H1 (cell line): ENCODE measurements at regions not wholly inside any gene's neighbourhood (a gene's known extent, or its start where the extent isn't known, plus 50 kb on each side); places are given as distances from the start of the nearest gene placed in this dataset.

Experiments
- CTCF ChIA-PET: fragments of 300-600 bp; sonication (Branson Sonifier 250); formaldehyde crosslinking; loops from one replicate; lab custom pipeline; 2021; ENCODE audit not compliant: partially characterized antibody; lab: Charles Lee
- POLR2A ChIA-PET: fragments of 300-600 bp; sonication (Branson Sonifier 250); formaldehyde crosslinking; loops from one replicate; lab custom pipeline; 2021; ENCODE audit warnings: inconsistent platforms; ENCODE audit not compliant: partially characterized antibody; lab: Charles Lee
- DNase-seq, 2 experiments: peaks; one replicate each; pipeline versions ENCODE4 v3.0.0 to v3.0.0-alpha.2; 2010 to 2022; ENCODE audit warnings: low spot score in 2 of 2, low read depth in 1 of 2, mixed read lengths in 1 of 2
- FAIRE-seq: peaks from 2 replicates; lab custom pipeline; 2011; peaks lifted over from hg19 to GRCh38; lab: Jason Lieb, UNC
- H2AFZ ChIP-seq: 2 replicates; pipeline ENCODE4 v1.8.1; 2012; ENCODE audit warnings: low read length, inconsistent platforms
- H2AK5ac ChIP-seq: 2 replicates; pipeline ENCODE4 v1.6.1; 2013; ENCODE audit warnings: low read depth, low read length
- H2BK120ac ChIP-seq: replicated peaks from 2 replicates; pipeline ENCODE3; 2013; ENCODE audit warnings: low read depth, low read length, inconsistent platforms
- H2BK12ac ChIP-seq: 2 replicates; pipeline ENCODE4 v1.6.1; 2013; ENCODE audit warnings: low read depth, low read length
- H2BK15ac ChIP-seq: 2 replicates; pipeline ENCODE4 v1.6.1; 2013; ENCODE audit warnings: low read length
- H2BK20ac ChIP-seq: 2 replicates; pipeline ENCODE4 v1.6.1; 2013; ENCODE audit warnings: low read length
- H2BK5ac ChIP-seq: 2 replicates; pipeline ENCODE4 v1.6.1; 2013; ENCODE audit warnings: low read depth, low read length
- H3K14ac ChIP-seq: 2 replicates; pipeline ENCODE4 v1.6.1; 2013; ENCODE audit warnings: inconsistent platforms; ENCODE audit not compliant: insufficient read length
- H3K18ac ChIP-seq: 2 replicates; pipeline ENCODE4 v1.6.1; 2013; ENCODE audit warnings: low read length; ENCODE audit errors: extremely low read depth
- H3K23ac ChIP-seq: 2 replicates; pipeline ENCODE4 v1.6.1; 2013; ENCODE audit warnings: inconsistent platforms; ENCODE audit not compliant: insufficient read length
- H3K23me2 ChIP-seq: 2 replicates; pipeline ENCODE4 v1.6.1; 2013; ENCODE audit warnings: low read depth, low read length
- H3K27ac ChIP-seq: 2 replicates; pipeline ENCODE4 v1.6.1; 2011; ENCODE audit warnings: low read depth, low read length, inconsistent platforms
- H3K27me3 ChIP-seq, 4 experiments: replicated peaks in 1 of 4; 1 replicate in 1 of 4; 2 replicates in 3 of 4; pipeline versions ENCODE4 v1.6.1 to v1.8.1; 2011 to 2013; ENCODE audit warnings: low read length in 3 of 4, mild to moderate bottlenecking in 3 of 4, inconsistent platforms in 2 of 4, mixed read lengths in 2 of 4, moderate library complexity in 1 of 4; ENCODE audit not compliant: control insufficient read depth in 3 of 4, insufficient read depth in 3 of 4; ENCODE audit errors: extremely low read depth in 1 of 4
- H3K36me3 ChIP-seq, 4 experiments: 2 replicates each; pipeline versions ENCODE4 v1.6.1 to v1.8.1; 2011 to 2013; ENCODE audit warnings: mild to moderate bottlenecking in 4 of 4, low read length in 3 of 4, moderate library complexity in 2 of 4, control low read depth in 1 of 4, inconsistent platforms in 1 of 4; ENCODE audit not compliant: insufficient read depth in 4 of 4, control insufficient read depth in 2 of 4
- H3K4ac ChIP-seq: replicated peaks from 2 replicates; pipeline ENCODE3; 2013; ENCODE audit warnings: low read length, low read depth, mixed read lengths, inconsistent platforms; ENCODE audit not compliant: insufficient read length
- H3K4me1 ChIP-seq, 4 experiments: replicated peaks in 1 of 4; 1 replicate in 1 of 4; 2 replicates in 3 of 4; pipeline versions ENCODE4 v1.6.1 to v1.8.1; 2011 to 2013; ENCODE audit warnings: low read length in 3 of 4, inconsistent platforms in 2 of 4, mixed read lengths in 1 of 4; ENCODE audit not compliant: insufficient read depth in 4 of 4, control insufficient read depth in 3 of 4
- H3K4me2 ChIP-seq, 2 experiments: 2 replicates each; pipeline versions ENCODE4 v1.6.1 to v1.8.1; 2011 to 2013; ENCODE audit warnings: low read depth in 2 of 2, low read length in 2 of 2, control low read depth in 1 of 2, inconsistent platforms in 1 of 2, mild to moderate bottlenecking in 1 of 2; ENCODE audit not compliant: insufficient read depth in 1 of 2
- H3K4me3 ChIP-seq, 4 experiments: fragments of 200-600, 300-600 bp in 1 of 4; sonication (generic), shearing (Covaris generic), sonication (Bioruptor Twin) in 1 of 4; 2 replicates each; pipeline versions ENCODE4 v1.5.1 to v1.8.1; 2011 to 2016; ENCODE audit warnings: low read length in 4 of 4, low read depth in 3 of 4, control low read depth in 2 of 4, inconsistent platforms in 2 of 4, mild to moderate bottlenecking in 2 of 4, mixed read lengths in 1 of 4, moderate library complexity in 1 of 4; ENCODE audit not compliant: insufficient read depth in 2 of 4; ENCODE audit errors: extremely low read depth in 1 of 4
- H3K56ac ChIP-seq: replicated peaks from 2 replicates; pipeline ENCODE3; 2013; ENCODE audit warnings: low read depth, mild to moderate bottlenecking, mixed read lengths, low read length, inconsistent platforms; ENCODE audit not compliant: insufficient read length
- H3K79me1 ChIP-seq: 2 replicates; pipeline ENCODE4 v1.6.1; 2013; ENCODE audit warnings: low read depth, low read length, control low read depth
- H3K79me2 ChIP-seq, 2 experiments: 2 replicates each; pipeline versions ENCODE4 v1.6.1 to v1.8.1; 2012 to 2013; ENCODE audit warnings: low read length in 2 of 2, mild to moderate bottlenecking in 2 of 2, inconsistent platforms in 1 of 2; ENCODE audit not compliant: insufficient read depth in 2 of 2, control insufficient read depth in 1 of 2
- H3K9ac ChIP-seq, 4 experiments: replicated peaks in 1 of 4; 1 replicate in 1 of 4; 2 replicates in 3 of 4; pipeline versions ENCODE4 v1.6.1 to v1.8.1; 2011 to 2013; ENCODE audit warnings: low read depth in 3 of 4, low read length in 3 of 4, control low read depth in 2 of 4, mild to moderate bottlenecking in 2 of 4, moderate library complexity in 2 of 4, inconsistent platforms in 1 of 4; ENCODE audit errors: extremely low read depth in 1 of 4
- H3K9me3 ChIP-seq, 2 experiments: 2 replicates each; pipeline versions ENCODE4 v1.6.1 to v1.8.1; 2012 to 2013; ENCODE audit warnings: mild to moderate bottlenecking in 2 of 2, moderate library complexity in 2 of 2, control low read depth in 1 of 2, inconsistent platforms in 1 of 2, low read depth in 1 of 2, low read length in 1 of 2, mixed read lengths in 1 of 2; ENCODE audit not compliant: insufficient read depth in 2 of 2
- H4K20me1 ChIP-seq, 2 experiments: replicated peaks in 1 of 2; 2 replicates each; pipeline versions ENCODE3 to v1.8.1; 2011 to 2013; ENCODE audit warnings: inconsistent platforms in 2 of 2, low read length in 2 of 2, mild to moderate bottlenecking in 1 of 2; ENCODE audit not compliant: insufficient read depth in 2 of 2, control insufficient read depth in 1 of 2
- H4K5ac ChIP-seq: 2 replicates; pipeline ENCODE4 v1.6.1; 2013; ENCODE audit warnings: low read length, low read depth, mixed read lengths, inconsistent platforms; ENCODE audit not compliant: insufficient read length
- H4K8ac ChIP-seq: 2 replicates; pipeline ENCODE4 v1.8.0; 2013; ENCODE audit warnings: mild to moderate bottlenecking, moderate library complexity, low read length, inconsistent platforms; ENCODE audit not compliant: insufficient read depth; ENCODE audit errors: extremely low read depth
- H4K91ac ChIP-seq: replicated peaks from 2 replicates; pipeline ENCODE3; 2013; ENCODE audit warnings: low read length, mixed read lengths, inconsistent platforms; ENCODE audit not compliant: insufficient read length
- BCL11A ChIP-seq, 2 experiments: IDR thresholded peaks; one replicate each; pipeline ENCODE4 v1.6.1; 2011; ENCODE audit warnings: low read depth in 2 of 2, low read length in 2 of 2, mild to moderate bottlenecking in 2 of 2
- CHD2 ChIP-seq: IDR thresholded peaks from 2 replicates; pipeline ENCODE4 v1.6.1; 2012; ENCODE audit warnings: low read length, improper control_type of control experiment
- EZH2 ChIP-seq: fragments of 200-600 bp; sonication (generic); IDR thresholded peaks from 2 replicates; pipeline ENCODE4 v1.7.1; 2012; ENCODE audit warnings: low read depth, mild to moderate bottlenecking, moderate library complexity, low read length, inconsistent platforms; ENCODE audit not compliant: severe bottlenecking
- HDAC6 ChIP-seq: IDR thresholded peaks from one replicate; pipeline ENCODE4 v1.7.1; 2012; ENCODE audit warnings: low read depth, mild to moderate bottlenecking, inconsistent platforms, low read length, moderate library complexity
- RXRA ChIP-seq: IDR thresholded peaks from 2 replicates; pipeline ENCODE4 v1.6.1; 2011; ENCODE audit warnings: low read depth, mild to moderate bottlenecking, low read length, moderate library complexity; ENCODE audit not compliant: insufficient read depth
- SRF ChIP-seq: IDR thresholded peaks from 2 replicates; pipeline ENCODE4 v1.6.1; 2011; ENCODE audit warnings: mild to moderate bottlenecking, low read depth, low read length, moderate library complexity
- TEAD4 ChIP-seq: IDR thresholded peaks from 2 replicates; pipeline ENCODE4 v1.6.1; 2012; ENCODE audit warnings: low read depth, low read length, inconsistent platforms, mixed read lengths
- WGBS, 2 experiments: shearing (Covaris generic) in 1 of 2; methylation state at CpG; one replicate each; pipeline versions ENCODE4 v1.1.6 to v1.1.7; 2013 to 2015; ENCODE audit warnings: low lambda C conversion rate in 2 of 2, mixed read lengths in 2 of 2, inconsistent platforms in 1 of 2, low coverage in 1 of 2, missing lambda C conversion rate in 1 of 2; ENCODE audit not compliant: insufficient replicate concordance in 2 of 2, insufficient coverage in 1 of 2, insufficient read length in 1 of 2; ENCODE audit errors: extremely low coverage in 1 of 2, missing lambda C conversion rate in 1 of 2; 5-methylcytosine and 5-hydroxymethylcytosine counted together
- TF ChIP-seq, protein P1 (sequence below): IDR thresholded peaks from 2 replicates; pipeline ENCODE4 v1.6.1; 2012; ENCODE audit warnings: inconsistent platforms

DNA sequence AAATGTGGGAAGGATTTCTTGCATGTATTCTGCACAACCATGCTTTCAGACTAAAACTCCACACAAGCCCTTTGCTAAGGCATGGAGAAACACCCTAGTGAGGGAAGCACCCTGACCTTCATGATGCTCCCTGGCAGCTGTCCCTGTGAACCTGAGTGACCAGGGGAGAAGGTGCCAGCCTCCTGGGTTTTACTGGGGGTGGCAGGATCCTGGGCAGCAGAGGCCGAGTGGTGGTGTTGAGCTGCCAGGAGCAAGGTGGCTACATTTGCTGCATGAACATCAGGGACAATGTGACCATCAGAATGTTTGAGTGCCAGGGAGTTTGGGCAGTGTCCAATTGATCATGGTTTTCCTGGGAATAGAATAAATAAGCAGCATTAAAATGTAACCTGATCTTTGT, 437.9 kb downstream of the TCERG1L start:
- H3K27ac ChIP-seq, result no peak overlapping the region
- no peaks in the 10 kb centered on the region for H3K79me2 ChIP-seq
- H4K91ac ChIP-seq, result no peak overlapping the region
- H2BK15ac ChIP-seq, result no peak overlapping the region
- H2BK5ac ChIP-seq, result no peak overlapping the region
- H4K8ac ChIP-seq, result no peak overlapping the region
- no peak overlapping the region for H2BK120ac ChIP-seq
- no peaks in the 10 kb centered on the region for H3K27me3 ChIP-seq
- POLR2A ChIA-PET, result no interaction called here
- no peak for TF ChIP-seq EZH2
- no peak for TF ChIP-seq RXRA
- no peak for TF ChIP-seq TEAD4
- TF ChIP-seq BCL11A (IDR thresholded peaks at IDR 0.05; ENCODE audit: low read depth in 2 of 2, low read length in 2 of 2), result no peak
- TF ChIP-seq, protein P1, sequence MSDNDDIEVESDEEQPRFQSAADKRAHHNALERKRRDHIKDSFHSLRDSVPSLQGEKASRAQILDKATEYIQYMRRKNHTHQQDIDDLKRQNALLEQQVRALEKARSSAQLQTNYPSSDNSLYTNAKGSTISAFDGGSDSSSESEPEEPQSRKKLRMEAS, result no peak
- TF ChIP-seq HDAC6, result no peak
- no peak for TF ChIP-seq CHD2
- no peak for TF ChIP-seq SRF
- TF ChIP-seq, all 59 proteins: peak for 0
- FAIRE-seq (no peak), DNase-seq (no peak)
- Histone ChIP-seq H3K79me1 (no peaks in the 10 kb centered on the region), H3K14ac (no peak overlapping the region), H2AK5ac (no peak overlapping the region), H3K36me3 (no peaks in the 10 kb centered on the region), H3K4me2 (no peak overlapping the region), H2AFZ (no peak overlapping the region), H3K4me3 (no peak overlapping the region), H3K56ac (no peak overlapping the region), H4K5ac (no peak overlapping the region), H3K4ac (no peak overlapping the region), H3K23me2 (no peaks in the 10 kb centered on the region), H2BK20ac (no peak overlapping the region), H3K23ac (no peak overlapping the region), H4K20me1 (no peaks in the 10 kb centered on the region), H3K4me1 (no peaks in the 10 kb centered on the region), H3K9me3 (no peaks in the 10 kb centered on the region), H2BK12ac (no peak overlapping the region), H3K18ac (no peak overlapping the region), H3K9ac (no peak overlapping the region)
- 92% methylated on average over 1 of the region's 1 CpG; no CpG with 5 or more reads in 1 of the 2 experiments for WGBS, 2 experiments
- CTCF ChIA-PET, result no interaction called here
